Activated B cell treated with CpG ODN at 0.5 μM for 24 hours (primary cell): ENCODE measurements at regions not wholly inside any gene's neighbourhood (a gene's known extent, or its start where the extent isn't known, plus 50 kb on each side); places are given as distances from the start of the nearest gene placed in this dataset.

ENCODE experiments used
- ATAC-seq: fragments of 200-7000 bp; cut with Tn5 transposase; one replicate; pipeline ENCODE4 v1.10.0; 2021; ENCODE audit warnings: low read depth, mild to moderate bottlenecking, moderate library complexity
- CTCF ChIA-PET: fragments of 350-600 bp; sonication (Branson Sonifier 250); formaldehyde crosslinking; loops from one replicate; lab custom pipeline; 2021; ENCODE audit warnings: antibody characterized with exemption; lab: Charles Lee
- POLR2A ChIA-PET: fragments of 350-600 bp; sonication (Branson Sonifier 250); formaldehyde crosslinking; loops from one replicate; lab custom pipeline; 2021; ENCODE audit warnings: antibody characterized with exemption; lab: Charles Lee
- DNase-seq: peaks from one replicate; pipeline ENCODE4 v3.0.0; 2022
- H3K27ac Mint-ChIP-seq: one replicate; pipeline ENCODE4 v1.8.0; 2020; ENCODE audit warnings: mixed read lengths
- H3K27me3 Mint-ChIP-seq: one replicate; pipeline ENCODE4 v1.8.0; 2021; ENCODE audit warnings: mixed read lengths
- H3K36me3 Mint-ChIP-seq: one replicate; pipeline ENCODE4 v1.8.0; 2021; ENCODE audit warnings: low read depth, mixed read lengths
- H3K4me1 Mint-ChIP-seq: one replicate; pipeline ENCODE4 v1.8.0; 2021; ENCODE audit warnings: mixed read lengths
- H3K4me3 Mint-ChIP-seq: one replicate; pipeline ENCODE4 v1.8.0; 2020; ENCODE audit warnings: mild to moderate bottlenecking, mixed read lengths
- H3K9me3 Mint-ChIP-seq: one replicate; pipeline ENCODE4 v1.8.0; 2020; ENCODE audit warnings: mixed read lengths
- intact Hi-C: fragments of 100-400 bp; cut with micrococcal nuclease; formaldehyde crosslinking; loops from one replicate; pipeline ENCODE4 v1.15.1; 2024
- TF ChIP-seq, protein P1 (sequence below): fragments of 200-600 bp; IDR thresholded peaks from one replicate; pipeline ENCODE4 v1.8.0; 2022; ENCODE audit warnings: antibody characterized with exemption, mild to moderate bottlenecking

DNA sequence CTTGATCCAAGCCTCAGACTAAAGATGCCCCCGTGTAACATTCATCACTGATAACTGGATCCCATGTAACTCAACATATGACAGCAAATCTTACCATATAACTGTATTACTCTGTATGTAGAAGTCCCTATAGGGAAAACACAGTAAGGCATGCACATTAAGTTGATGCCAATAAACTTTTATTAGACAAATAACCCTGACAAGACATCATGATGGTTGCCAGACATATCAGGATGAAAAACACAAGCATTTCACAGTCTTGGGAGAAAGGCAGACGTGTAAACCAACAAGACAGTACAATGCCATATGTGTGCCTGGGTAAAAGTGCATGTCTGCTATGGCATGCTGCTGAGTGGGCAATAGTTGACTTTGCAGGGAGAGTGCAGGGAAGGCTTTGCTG is 142.2 kb downstream of the HERPUD2 start:
- CTCF ChIA-PET = no interaction called here
- POLR2A ChIA-PET = no interaction called here
- TF ChIP-seq, protein P1, sequence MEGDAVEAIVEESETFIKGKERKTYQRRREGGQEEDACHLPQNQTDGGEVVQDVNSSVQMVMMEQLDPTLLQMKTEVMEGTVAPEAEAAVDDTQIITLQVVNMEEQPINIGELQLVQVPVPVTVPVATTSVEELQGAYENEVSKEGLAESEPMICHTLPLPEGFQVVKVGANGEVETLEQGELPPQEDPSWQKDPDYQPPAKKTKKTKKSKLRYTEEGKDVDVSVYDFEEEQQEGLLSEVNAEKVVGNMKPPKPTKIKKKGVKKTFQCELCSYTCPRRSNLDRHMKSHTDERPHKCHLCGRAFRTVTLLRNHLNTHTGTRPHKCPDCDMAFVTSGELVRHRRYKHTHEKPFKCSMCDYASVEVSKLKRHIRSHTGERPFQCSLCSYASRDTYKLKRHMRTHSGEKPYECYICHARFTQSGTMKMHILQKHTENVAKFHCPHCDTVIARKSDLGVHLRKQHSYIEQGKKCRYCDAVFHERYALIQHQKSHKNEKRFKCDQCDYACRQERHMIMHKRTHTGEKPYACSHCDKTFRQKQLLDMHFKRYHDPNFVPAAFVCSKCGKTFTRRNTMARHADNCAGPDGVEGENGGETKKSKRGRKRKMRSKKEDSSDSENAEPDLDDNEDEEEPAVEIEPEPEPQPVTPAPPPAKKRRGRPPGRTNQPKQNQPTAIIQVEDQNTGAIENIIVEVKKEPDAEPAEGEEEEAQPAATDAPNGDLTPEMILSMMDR = no peak
- Mint-ChIP-seq H3K27ac (no peak overlapping the region), H3K9me3 (no peaks in the 10 kb centered on the region), H3K4me3 (no peak overlapping the region), H3K27me3 (peaks cover 6% of the 10 kb centered on the region), H3K4me1 (peaks cover 4% of the 10 kb centered on the region), H3K36me3 (no peaks in the 10 kb centered on the region)
- ATAC-seq = no peak
- intact Hi-C loops = no loop called here
- no peak for DNase-seq

DNA sequence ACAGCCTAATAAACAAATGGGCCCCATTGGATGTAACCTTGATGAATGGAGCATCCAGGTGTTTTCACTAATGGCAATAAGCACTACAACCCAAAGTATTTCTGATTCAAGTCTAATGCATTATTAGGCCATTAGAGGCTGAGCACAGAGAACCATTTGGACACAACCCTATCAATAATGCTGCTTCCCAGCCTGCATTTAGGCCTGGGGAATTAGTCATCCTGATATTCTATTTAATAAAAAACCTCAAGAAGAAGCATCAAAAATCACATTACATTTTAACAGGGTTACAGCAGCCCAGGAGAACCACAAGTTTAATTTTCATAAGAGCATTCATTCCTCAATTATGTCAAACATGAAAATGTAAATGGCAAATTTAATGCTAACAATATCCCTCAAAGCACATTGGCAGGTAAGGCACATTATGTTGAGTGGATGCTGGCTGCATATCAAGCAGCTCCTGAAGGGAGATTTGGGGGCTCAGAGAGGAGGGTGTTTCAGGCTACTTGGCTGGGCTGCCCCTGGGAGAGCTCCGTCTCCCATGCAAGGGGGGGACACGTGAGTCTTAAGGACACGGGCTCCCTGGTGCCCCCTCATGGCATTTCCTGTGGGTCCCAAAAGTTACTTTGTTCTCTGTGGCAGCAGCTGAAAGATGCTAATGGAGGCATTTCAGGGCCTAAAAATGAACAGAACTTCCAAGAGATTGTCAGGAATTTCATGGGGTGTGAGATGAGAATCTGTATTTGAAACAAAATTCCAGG is 143.4 kb downstream of the HERPUD2 start:
- CTCF ChIA-PET = no interaction called here
- POLR2A ChIA-PET = no interaction called here

DNA sequence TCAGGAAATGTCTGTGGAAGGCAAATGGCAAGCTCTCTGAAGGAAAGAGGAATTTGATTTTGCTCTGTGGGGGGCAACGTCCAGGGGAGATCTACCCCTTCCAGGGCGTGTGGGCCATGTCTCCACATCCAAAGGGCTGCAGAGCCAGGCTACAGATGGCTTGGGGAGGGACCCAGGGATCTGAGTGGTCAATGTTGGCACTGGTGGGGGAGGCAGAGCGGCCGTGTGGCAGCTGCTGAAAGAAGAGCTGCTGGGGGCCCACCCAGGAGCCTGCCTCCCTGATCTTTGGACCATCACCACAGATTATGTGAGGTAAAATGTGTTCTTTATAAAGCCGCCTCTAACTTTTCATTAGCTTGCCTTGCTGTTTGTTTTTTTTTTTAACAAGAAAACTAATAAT is 144.1 kb downstream of the HERPUD2 start:
- intact Hi-C loops = no loop called here
- DNase-seq = no peak
- POLR2A ChIA-PET = no interaction called here
- no peak for ATAC-seq
- no peak overlapping the region for H3K27ac Mint-ChIP-seq
- H3K27me3 Mint-ChIP-seq = peaks cover 6% of the 10 kb centered on the region
- no peak overlapping the region for H3K4me3 Mint-ChIP-seq
- H3K9me3 Mint-ChIP-seq = no peaks in the 10 kb centered on the region
- CTCF ChIA-PET = no interaction called here
- TF ChIP-seq, protein P1 = no peak
- H3K4me1 Mint-ChIP-seq = no peaks in the 10 kb centered on the region
- no peaks in the 10 kb centered on the region for H3K36me3 Mint-ChIP-seq

More for the DNA sequence above, 143.4 kb downstream of the HERPUD2 start:
- ATAC-seq (no peak), DNase-seq (no peak)
- TF ChIP-seq, protein P1 = no peak
- no peaks in the 10 kb centered on the region for H3K4me1 Mint-ChIP-seq
- no peaks in the 10 kb centered on the region for H3K9me3 Mint-ChIP-seq
- intact Hi-C loops = no loop called here
- no peak overlapping the region for H3K27ac Mint-ChIP-seq
- no peaks in the 10 kb centered on the region for H3K36me3 Mint-ChIP-seq
- H3K27me3 Mint-ChIP-seq = peaks cover 6% of the 10 kb centered on the region
- H3K4me3 Mint-ChIP-seq = no peak overlapping the region

DNA sequence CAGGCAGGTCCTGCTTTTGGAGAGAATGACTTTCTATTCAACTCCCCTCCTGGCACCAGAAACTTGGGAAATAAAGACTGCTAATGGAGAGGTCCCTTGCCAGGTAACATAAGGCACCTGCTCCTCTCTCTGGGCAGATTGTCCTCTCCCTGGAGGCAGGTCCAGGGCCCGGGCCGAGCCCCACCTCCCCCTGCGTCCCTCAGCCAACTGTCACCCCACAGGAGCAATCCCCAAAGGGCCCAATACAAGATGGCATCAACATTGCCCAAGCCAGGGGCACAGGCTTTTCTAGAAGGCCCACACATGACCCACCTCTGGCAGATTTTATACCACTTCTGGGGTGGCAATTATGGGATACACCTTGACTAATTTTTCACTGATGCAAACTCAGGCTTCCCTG is 145.2 kb downstream of the HERPUD2 start:
- no peaks in the 10 kb centered on the region for H3K36me3 Mint-ChIP-seq

DNA sequence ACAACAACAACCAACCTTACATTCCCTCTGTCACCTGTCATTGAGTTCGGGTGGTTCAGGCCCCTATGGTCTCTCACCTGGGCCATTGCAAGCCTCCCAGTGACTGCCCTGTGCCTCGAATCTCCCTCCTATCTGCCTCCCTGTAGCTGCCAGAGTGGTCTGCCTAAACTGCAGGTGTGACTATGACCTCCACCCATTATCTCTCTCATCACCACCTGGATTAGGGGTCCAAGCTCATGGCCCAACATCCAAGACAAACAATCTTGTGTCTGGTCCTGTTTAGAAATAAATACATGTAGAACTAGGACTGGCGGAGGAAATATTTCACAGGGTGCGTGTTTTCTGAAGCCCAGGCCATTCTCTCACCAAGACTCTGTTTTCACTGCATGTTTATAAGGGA is 146.6 kb downstream of the HERPUD2 start:
- Mint-ChIP-seq H3K27ac (no peak overlapping the region), H3K4me3 (no peak overlapping the region), H3K9me3 (no peaks in the 10 kb centered on the region), H3K4me1 (no peaks in the 10 kb centered on the region), H3K27me3 (peaks cover 3% of the 10 kb centered on the region), H3K36me3 (no peaks in the 10 kb centered on the region)
- DNase-seq (no peak), ATAC-seq (no peak)
- CTCF ChIA-PET = no interaction called here
- POLR2A ChIA-PET = no interaction called here
- intact Hi-C loops = no loop called here
- TF ChIP-seq, protein P1 = no peak

More for the DNA sequence above, 145.2 kb downstream of the HERPUD2 start:
- CTCF ChIA-PET = no interaction called here
- Mint-ChIP-seq H3K4me3 (no peak overlapping the region), H3K27me3 (peaks cover 6% of the 10 kb centered on the region), H3K27ac (no peak overlapping the region), H3K4me1 (no peaks in the 10 kb centered on the region), H3K9me3 (no peaks in the 10 kb centered on the region)
- ATAC-seq (no peak), DNase-seq (no peak)
- intact Hi-C loops = no loop called here
- POLR2A ChIA-PET = no interaction called here
- TF ChIP-seq, protein P1 = no peak
